CD4-positive, CD25-positive, alpha-beta regulatory T cell (primary cell): ENCODE measurements at regions not wholly inside any gene's neighbourhood (a gene's known extent, or its start where the extent isn't known, plus 50 kb on each side); places are given as distances from the start of the nearest gene placed in this dataset.

Experiments
- ATAC-seq, 2 donors: fragments of 150-1000 bp; cut with Tn5 transposase; one replicate each; pipeline ENCODE4 v1.10.0; 2021; ENCODE audit warnings: low read depth in 2 of 2, moderate number of reproducible peaks in 2 of 2, moderate library complexity in 1 of 2
- DNase-seq, 3 donors: peaks; one replicate each; pipeline versions ENCODE4 v3.0.0 to v3.0.0-alpha.2; 2012 to 2022; ENCODE audit warnings: mixed read lengths in 1 of 3
- H3K27ac ChIP-seq: one replicate; pipeline ENCODE4 v1.7.0; 2013; ENCODE audit warnings: mild to moderate bottlenecking, low read length; ENCODE audit not compliant: insufficient read depth, poor library complexity, severe bottlenecking
- H3K27me3 ChIP-seq: one replicate; pipeline ENCODE4 v1.7.0; 2013; ENCODE audit warnings: low read length; ENCODE audit not compliant: control insufficient read depth, insufficient read depth
- H3K36me3 ChIP-seq: one replicate; pipeline ENCODE4 v1.7.0; 2013; ENCODE audit warnings: mild to moderate bottlenecking, low read length, moderate library complexity; ENCODE audit not compliant: control insufficient read depth, insufficient read depth
- H3K4me1 ChIP-seq: 2 replicates; pipeline ENCODE4 v1.7.0; 2013; ENCODE audit warnings: mild to moderate bottlenecking, low read length; ENCODE audit not compliant: insufficient read depth, control insufficient read depth, poor library complexity, severe bottlenecking
- H3K4me3 ChIP-seq: one replicate; pipeline ENCODE4 v1.7.0; 2013; ENCODE audit warnings: low read depth, mild to moderate bottlenecking, low read length, moderate library complexity
- H3K9me3 ChIP-seq, 2 experiments: 1 replicate in 1 of 2; 2 replicates in 1 of 2; pipeline ENCODE4 v1.7.0; 2013; ENCODE audit warnings: low read length in 2 of 2, mild to moderate bottlenecking in 1 of 2, moderate library complexity in 1 of 2; ENCODE audit not compliant: control insufficient read depth in 2 of 2
- H3K27ac Mint-ChIP-seq, 3 donors: one replicate each; pipeline ENCODE4 v1.8.0; 2020 to 2022; ENCODE audit warnings: mild to moderate bottlenecking in 3 of 3, mixed read lengths in 3 of 3, moderate library complexity in 2 of 3
- H3K27me3 Mint-ChIP-seq: one replicate; pipeline ENCODE4 v1.8.0; 2022; ENCODE audit warnings: mild to moderate bottlenecking, mixed read lengths
- H3K36me3 Mint-ChIP-seq: one replicate; pipeline ENCODE4 v1.8.0; 2020; ENCODE audit warnings: mixed read lengths
- H3K4me1 Mint-ChIP-seq, 4 donors: one replicate each; pipeline ENCODE4 v1.8.0; 2020 to 2022; ENCODE audit warnings: mixed read lengths in 4 of 4, mild to moderate bottlenecking in 1 of 4
- H3K4me3 Mint-ChIP-seq, 4 donors: one replicate each; pipeline ENCODE4 v1.8.0; 2020 to 2022; ENCODE audit warnings: mild to moderate bottlenecking in 4 of 4, mixed read lengths in 4 of 4, moderate library complexity in 3 of 4
- H3K9me3 Mint-ChIP-seq, 7 donors: one replicate each; pipeline ENCODE4 v1.8.0; 2020 to 2022; ENCODE audit warnings: mixed read lengths in 7 of 7, mild to moderate bottlenecking in 3 of 7, moderate library complexity in 2 of 7

- peaks cover 0 to 5% (median 0%) of the 10 kb centered on the region in 7 donors for H3K9me3 Mint-ChIP-seq
- no peaks in the 10 kb centered on the region for H3K36me3 ChIP-seq
- H3K36me3 Mint-ChIP-seq = no peaks in the 10 kb centered on the region
- no peak overlapping the region for H3K27ac Mint-ChIP-seq
- no peaks in the 10 kb centered on the region for H3K9me3 ChIP-seq
- no peak overlapping the region for H3K4me3 ChIP-seq
- DNase-seq (peak; percentile 15 to 61 (median 41)), ATAC-seq (no peak)
- H3K27ac ChIP-seq = no peak overlapping the region
- peaks cover 40% of the 10 kb centered on the region for H3K27me3 Mint-ChIP-seq
- H3K27me3 ChIP-seq = no peaks in the 10 kb centered on the region
- H3K4me1 Mint-ChIP-seq = peaks cover 5 to 24% (median 11%) of the 10 kb centered on the region in 4 donors
- peaks cover 6% of the 10 kb centered on the region for H3K4me1 ChIP-seq
- peak overlapping the region; percentile 54 to 79 (median 66) for H3K4me3 Mint-ChIP-seq
Measured at GRCh38 chr15:31867536-31868442, 162.5 kb upstream of the CHRNA7 start.

GRCh38 chr15:31869686-31870307 is 160.5 kb upstream of the CHRNA7 start:
- Mint-ChIP-seq H3K4me3 (peak overlapping the region; percentile 81 to 90 (median 86)), H3K9me3 (peaks cover 0 to 5% (median 0%) of the 10 kb centered on the region in 7 donors), H3K36me3 (no peaks in the 10 kb centered on the region), H3K27ac (peak overlapping the region in 2 of 3 donors; percentile 64 to 67), H3K4me1 (peaks cover 5 to 24% (median 11%) of the 10 kb centered on the region in 4 donors), H3K27me3 (peaks cover 41% of the 10 kb centered on the region)
- Histone ChIP-seq H3K4me3 (peak overlapping the region; percentile 66), H3K36me3 (no peaks in the 10 kb centered on the region), H3K4me1 (peaks cover 6% of the 10 kb centered on the region), H3K27me3 (no peaks in the 10 kb centered on the region), H3K9me3 (no peaks in the 10 kb centered on the region), H3K27ac (no peak overlapping the region)
- DNase-seq = no peak
- no peak for ATAC-seq

- H3K27me3 Mint-ChIP-seq = peaks cover 43% of the 10 kb centered on the region
- H3K4me3 Mint-ChIP-seq = peak within 1 kb of the TSS; percentile 90 to 99 (median 94)
- no peaks in the 10 kb centered on the region for H3K9me3 ChIP-seq
- no peaks in the 10 kb centered on the region for H3K27me3 ChIP-seq
- peak within 1 kb of the TSS; percentile 66 for H3K4me3 ChIP-seq
- H3K9me3 Mint-ChIP-seq = peaks cover 0 to 5% (median 0%) of the 10 kb centered on the region in 7 donors
- H3K36me3 ChIP-seq = no peaks in the 10 kb centered on the region
- no peak within 1 kb of the TSS for H3K27ac ChIP-seq
- no peaks in the 10 kb centered on the region for H3K36me3 Mint-ChIP-seq
- DNase-seq (peak; percentile 69 to 83 (median 79)), ATAC-seq (peak; percentile 83 to 86)
- peaks cover 6% of the 10 kb centered on the region for H3K4me1 ChIP-seq
- H3K4me1 Mint-ChIP-seq = peaks cover 5 to 24% (median 11%) of the 10 kb centered on the region in 4 donors
- H3K27ac Mint-ChIP-seq = peak within 1 kb of the TSS; percentile 90 to 93 (median 92)
Measured at GRCh38 chr15:31870328-31871165, 159.8 kb upstream of the CHRNA7 start, which contains the start of gene OTUD7A. OTUD7A (minus strand) TSS chr15:31870673.

- DNase-seq = no peak
- Mint-ChIP-seq H3K36me3 (no peaks in the 10 kb centered on the region), H3K4me3 (peak overlapping the region; percentile 89 to 99 (median 94)), H3K27ac (peak overlapping the region; percentile 90 to 93 (median 92)), H3K27me3 (peaks cover 46% of the 10 kb centered on the region), H3K9me3 (peaks cover 0 to 5% (median 0%) of the 10 kb centered on the region in 7 donors), H3K4me1 (peaks cover 5 to 24% (median 11%) of the 10 kb centered on the region in 4 donors)
- H3K4me1 ChIP-seq = peaks cover 6% of the 10 kb centered on the region
- H3K27me3 ChIP-seq = no peaks in the 10 kb centered on the region
- no peak for ATAC-seq
- H3K9me3 ChIP-seq = no peaks in the 10 kb centered on the region
- H3K4me3 ChIP-seq = peak overlapping the region; percentile 61
- H3K27ac ChIP-seq = no peak overlapping the region
- no peaks in the 10 kb centered on the region for H3K36me3 ChIP-seq
Measured at GRCh38 chr15:31871166-31871886, 159.0 kb upstream of the CHRNA7 start.

GRCh38 chr15:31871887-31872281 is 158.4 kb upstream of the CHRNA7 start:
- H3K27me3 Mint-ChIP-seq = peaks cover 44% of the 10 kb centered on the region
- H3K36me3 Mint-ChIP-seq = no peaks in the 10 kb centered on the region
- peaks cover 0 to 5% (median 0%) of the 10 kb centered on the region in 7 donors for H3K9me3 Mint-ChIP-seq
- H3K36me3 ChIP-seq = no peaks in the 10 kb centered on the region
- H3K4me3 Mint-ChIP-seq = peak overlapping the region; percentile 74 to 97 (median 90)
- H3K4me1 ChIP-seq = peaks cover 6% of the 10 kb centered on the region
- no peak overlapping the region for H3K27ac ChIP-seq
- no peak overlapping the region for H3K4me3 ChIP-seq
- peak overlapping the region in 1 of 3 donors; percentile 3 for H3K27ac Mint-ChIP-seq
- H3K9me3 ChIP-seq = no peaks in the 10 kb centered on the region
- H3K4me1 Mint-ChIP-seq = peaks cover 5 to 24% (median 11%) of the 10 kb centered on the region in 4 donors
- DNase-seq (no peak), ATAC-seq (no peak)
- H3K27me3 ChIP-seq = no peaks in the 10 kb centered on the region

GRCh38 chr15:31887246-31887645 is 143.1 kb upstream of the CHRNA7 start:
- no peaks in the 10 kb centered on the region for H3K36me3 Mint-ChIP-seq
- DNase-seq = no peak
- peaks cover 6% of the 10 kb centered on the region for H3K27me3 Mint-ChIP-seq
- Histone ChIP-seq H3K9me3 (no peaks in the 10 kb centered on the region), H3K36me3 (no peaks in the 10 kb centered on the region), H3K27ac (no peak overlapping the region), H3K4me3 (no peak overlapping the region), H3K27me3 (no peaks in the 10 kb centered on the region), H3K4me1 (no peaks in the 10 kb centered on the region)
- H3K4me1 Mint-ChIP-seq = no peaks in the 10 kb centered on the region
- no peak overlapping the region for H3K4me3 Mint-ChIP-seq
- H3K27ac Mint-ChIP-seq = no peak overlapping the region
- H3K9me3 Mint-ChIP-seq = peaks cover 0 to 4% (median 3%) of the 10 kb centered on the region in 7 donors
- ATAC-seq = no peak

GRCh38 chr15:31892513-31892912 is 137.8 kb upstream of the CHRNA7 start:
- Histone ChIP-seq H3K27ac (no peak overlapping the region), H3K27me3 (peaks cover 2% of the 10 kb centered on the region), H3K36me3 (no peaks in the 10 kb centered on the region), H3K9me3 (peaks cover 0 to 2% of the 10 kb centered on the region in 2 experiments), H3K4me1 (no peaks in the 10 kb centered on the region), H3K4me3 (no peak overlapping the region)
- no peak overlapping the region for H3K27ac Mint-ChIP-seq
- ATAC-seq (no peak), DNase-seq (no peak)
- H3K36me3 Mint-ChIP-seq = no peaks in the 10 kb centered on the region
- H3K9me3 Mint-ChIP-seq = peaks cover 0 to 3% (median 1%) of the 10 kb centered on the region in 7 donors
- H3K4me3 Mint-ChIP-seq = no peak overlapping the region
- no peaks in the 10 kb centered on the region for H3K4me1 Mint-ChIP-seq
- H3K27me3 Mint-ChIP-seq = no peaks in the 10 kb centered on the region
